ENCODE measurements at regions not wholly inside any gene's neighbourhood (a gene's known extent, or its start where the extent isn't known, plus 50 kb on each side); places are given as distances from the start of the nearest gene placed in this dataset.

- FAIRE-seq (no peak), DNase-seq (ENCODE audit: insufficient read length, low spot score) (no peak)
- TF ChIP-seq POLR2AphosphoS5 (IDR thresholded peaks at IDR 0.05; ENCODE audit: low read depth, low read length): no peak
- TF ChIP-seq POU2F2 (IDR thresholded peaks at IDR 0.05; ENCODE audit: low read depth, low read length): no peak
- TF ChIP-seq PAX5 (IDR thresholded peaks at IDR 0.05; ENCODE audit: insufficient read depth, low read length, severe bottlenecking): no peak
- TF ChIP-seq SPI1 (IDR thresholded peaks at IDR 0.05; ENCODE audit: low read depth, low read length): no peak
- TF ChIP-seq POLR2A (IDR thresholded peaks at IDR 0.05; ENCODE audit: low read depth, low read length): no peak
- no peak for TF ChIP-seq TAF1 (IDR thresholded peaks at IDR 0.05; ENCODE audit: low read depth, low read length)
These were observed 227.7 kb upstream of the CDH4 start for GRCh38 chr20:61024390-61024789.

- no peak for DNase-seq (ENCODE audit: insufficient read length, low spot score)
- FAIRE-seq: no peak
These were observed 226.5 kb upstream of the CDH4 start for GRCh38 chr20:61025536-61025935.

GRCh38 chr20:61026173-61026572, 225.9 kb upstream of the CDH4 start:
- TF ChIP-seq TAF1 (IDR thresholded peaks at IDR 0.05; ENCODE audit: low read depth, low read length): no peak
- TF ChIP-seq POU2F2 (IDR thresholded peaks at IDR 0.05; ENCODE audit: low read depth, low read length): no peak
- TF ChIP-seq POLR2AphosphoS5 (IDR thresholded peaks at IDR 0.05; ENCODE audit: low read depth, low read length): no peak
- no peak for TF ChIP-seq POLR2A (IDR thresholded peaks at IDR 0.05; ENCODE audit: low read depth, low read length)
- no peak for TF ChIP-seq PAX5 (IDR thresholded peaks at IDR 0.05; ENCODE audit: insufficient read depth, low read length, severe bottlenecking)
- TF ChIP-seq SPI1 (IDR thresholded peaks at IDR 0.05; ENCODE audit: low read depth, low read length): no peak
- FAIRE-seq (no peak), DNase-seq (ENCODE audit: insufficient read length, low spot score) (no peak)

More at GRCh38 chr20:61025536-61025935, 226.5 kb upstream of the CDH4 start:
- TF ChIP-seq PAX5 (IDR thresholded peaks at IDR 0.05; ENCODE audit: insufficient read depth, low read length, severe bottlenecking) (no peak), SPI1 (IDR thresholded peaks at IDR 0.05; ENCODE audit: low read depth, low read length) (no peak), POU2F2 (IDR thresholded peaks at IDR 0.05; ENCODE audit: low read depth, low read length) (no peak), TAF1 (IDR thresholded peaks at IDR 0.05; ENCODE audit: low read depth, low read length) (no peak), POLR2AphosphoS5 (IDR thresholded peaks at IDR 0.05; ENCODE audit: low read depth, low read length) (no peak), POLR2A (IDR thresholded peaks at IDR 0.05; ENCODE audit: low read depth, low read length) (no peak)

- no peak for TF ChIP-seq SPI1 (IDR thresholded peaks at IDR 0.05; ENCODE audit: low read depth, low read length)
- no peak for TF ChIP-seq TAF1 (IDR thresholded peaks at IDR 0.05; ENCODE audit: low read depth, low read length)
- no peak for TF ChIP-seq PAX5 (IDR thresholded peaks at IDR 0.05; ENCODE audit: insufficient read depth, low read length, severe bottlenecking)
- no peak for TF ChIP-seq POLR2AphosphoS5 (IDR thresholded peaks at IDR 0.05; ENCODE audit: low read depth, low read length)
- TF ChIP-seq POU2F2 (IDR thresholded peaks at IDR 0.05; ENCODE audit: low read depth, low read length): no peak
- TF ChIP-seq POLR2A (IDR thresholded peaks at IDR 0.05; ENCODE audit: low read depth, low read length): no peak
- FAIRE-seq (no peak), DNase-seq (ENCODE audit: insufficient read length, low spot score) (no peak)
These were observed 225.3 kb upstream of the CDH4 start for GRCh38 chr20:61026731-61027130.

- TF ChIP-seq POU2F2 (IDR thresholded peaks at IDR 0.05; ENCODE audit: low read depth, low read length): no peak
- no peak for TF ChIP-seq POLR2A (IDR thresholded peaks at IDR 0.05; ENCODE audit: low read depth, low read length)
- no peak for TF ChIP-seq POLR2AphosphoS5 (IDR thresholded peaks at IDR 0.05; ENCODE audit: low read depth, low read length)
- TF ChIP-seq SPI1 (IDR thresholded peaks at IDR 0.05; ENCODE audit: low read depth, low read length): no peak
- TF ChIP-seq PAX5 (IDR thresholded peaks at IDR 0.05; ENCODE audit: insufficient read depth, low read length, severe bottlenecking): no peak
- TF ChIP-seq TAF1 (IDR thresholded peaks at IDR 0.05; ENCODE audit: low read depth, low read length): no peak
- FAIRE-seq (no peak), DNase-seq (ENCODE audit: insufficient read length, low spot score) (no peak)
These were observed 224.8 kb upstream of the CDH4 start for GRCh38 chr20:61027218-61027617.

GRCh38 chr20:61030130-61030529, 221.9 kb upstream of the CDH4 start:
- no peak for TF ChIP-seq POU2F2 (IDR thresholded peaks at IDR 0.05; ENCODE audit: low read depth, low read length)
- no peak for TF ChIP-seq TAF1 (IDR thresholded peaks at IDR 0.05; ENCODE audit: low read depth, low read length)
- no peak for TF ChIP-seq SPI1 (IDR thresholded peaks at IDR 0.05; ENCODE audit: low read depth, low read length)
- no peak for TF ChIP-seq POLR2AphosphoS5 (IDR thresholded peaks at IDR 0.05; ENCODE audit: low read depth, low read length)
- TF ChIP-seq POLR2A (IDR thresholded peaks at IDR 0.05; ENCODE audit: low read depth, low read length): no peak
- FAIRE-seq: no peak

GRCh38 chr20:61031101-61031830, 220.8 kb upstream of the CDH4 start:
- DNase-seq (ENCODE audit: insufficient read length, low spot score) (no peak), FAIRE-seq (no peak)
- TF ChIP-seq POLR2AphosphoS5 (IDR thresholded peaks at IDR 0.05; ENCODE audit: low read depth, low read length) (no peak), SPI1 (IDR thresholded peaks at IDR 0.05; ENCODE audit: low read depth, low read length) (no peak), PAX5 (IDR thresholded peaks at IDR 0.05; ENCODE audit: insufficient read depth, low read length, severe bottlenecking) (no peak), TAF1 (IDR thresholded peaks at IDR 0.05; ENCODE audit: low read depth, low read length) (no peak)

More at GRCh38 chr20:61030130-61030529, 221.9 kb upstream of the CDH4 start:
- DNase-seq (ENCODE audit: insufficient read length, low spot score): no peak

- TF ChIP-seq TAF1 (IDR thresholded peaks at IDR 0.05; ENCODE audit: low read depth, low read length): no peak
- TF ChIP-seq POLR2A (IDR thresholded peaks at IDR 0.05; ENCODE audit: low read depth, low read length): no peak
- TF ChIP-seq POU2F2 (IDR thresholded peaks at IDR 0.05; ENCODE audit: low read depth, low read length): no peak
- TF ChIP-seq POLR2AphosphoS5 (IDR thresholded peaks at IDR 0.05; ENCODE audit: low read depth, low read length): no peak
- no peak for TF ChIP-seq PAX5 (IDR thresholded peaks at IDR 0.05; ENCODE audit: insufficient read depth, low read length, severe bottlenecking)
- TF ChIP-seq SPI1 (IDR thresholded peaks at IDR 0.05; ENCODE audit: low read depth, low read length): no peak
- DNase-seq (ENCODE audit: insufficient read length, low spot score) (no peak), FAIRE-seq (no peak)
These were observed 214.6 kb upstream of the CDH4 start for GRCh38 chr20:61037498-61037897.

- DNase-seq (ENCODE audit: insufficient read length, low spot score): no peak
- TF ChIP-seq POLR2AphosphoS5 (IDR thresholded peaks at IDR 0.05; ENCODE audit: low read depth, low read length) (no peak), SPI1 (IDR thresholded peaks at IDR 0.05; ENCODE audit: low read depth, low read length) (no peak), PAX5 (IDR thresholded peaks at IDR 0.05; ENCODE audit: insufficient read depth, low read length, severe bottlenecking) (no peak), POU2F2 (IDR thresholded peaks at IDR 0.05; ENCODE audit: low read depth, low read length) (no peak), POLR2A (IDR thresholded peaks at IDR 0.05; ENCODE audit: low read depth, low read length) (no peak)
- FAIRE-seq: no peak
These were observed 210.6 kb upstream of the CDH4 start for GRCh38 chr20:61041481-61041880.

Measured in GM12891 (cell line).